ENCODE measurements at regions not wholly inside any gene's neighbourhood (a gene's known extent, or its start where the extent isn't known, plus 50 kb on each side); places are given as distances from the start of the nearest gene placed in this dataset.

DNA sequence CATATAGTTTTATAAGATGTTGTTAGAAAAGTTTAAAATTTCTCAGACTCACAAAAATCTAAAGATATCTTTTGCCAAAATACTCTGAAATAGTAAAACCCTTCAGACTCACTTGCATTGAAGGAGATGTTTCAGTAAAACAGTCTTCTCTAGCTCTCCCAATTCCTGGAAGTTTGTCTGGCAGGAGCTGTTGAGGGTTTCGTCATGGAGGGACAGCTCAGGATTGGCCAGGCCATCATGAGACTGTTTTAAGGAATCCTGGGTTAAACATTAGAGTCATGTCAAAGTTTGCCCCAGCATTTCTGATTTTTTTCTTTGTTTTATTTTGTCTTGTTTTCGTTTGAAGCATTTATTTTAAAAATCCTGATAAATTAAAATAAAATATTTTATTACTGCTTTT, 293.8 kb upstream of the PBX1 start:
- Histone ChIP-seq H3K36me3 (ENCODE audit: insufficient read depth, low read length) (no peaks in the 10 kb centered on the region), H3K9me2 (ENCODE audit: insufficient read depth, low read length) (no peaks in the 10 kb centered on the region), H3K4me1 (ENCODE audit: insufficient read depth, low read length, poor library complexity, severe bottlenecking) (no peaks in the 10 kb centered on the region), H3K27ac (ENCODE audit: low read depth, low read length, poor library complexity, severe bottlenecking) (no peak overlapping the region), H3K4me3 (ENCODE audit: low read depth, low read length, poor library complexity, severe bottlenecking) (no peak overlapping the region), H4K20me1 (ENCODE audit: insufficient read depth, low read length) (no peaks in the 10 kb centered on the region), H3K79me2 (ENCODE audit: insufficient read depth, low read depth, low read length) (no peaks in the 10 kb centered on the region), H3K9me3 (ENCODE audit: low read length) (no peaks in the 10 kb centered on the region), H2AFZ (ENCODE audit: low read length) (no peak overlapping the region), H3K4me2 (ENCODE audit: low read length) (no peak overlapping the region)
- no peak for DNase-seq (ENCODE audit: low spot score)
- no peak for TF ChIP-seq EZH2phosphoT487 (IDR thresholded peaks at IDR 0.05; ENCODE audit: borderline replicate concordance, low read depth, low read length)
- TF ChIP-seq, protein P1, sequence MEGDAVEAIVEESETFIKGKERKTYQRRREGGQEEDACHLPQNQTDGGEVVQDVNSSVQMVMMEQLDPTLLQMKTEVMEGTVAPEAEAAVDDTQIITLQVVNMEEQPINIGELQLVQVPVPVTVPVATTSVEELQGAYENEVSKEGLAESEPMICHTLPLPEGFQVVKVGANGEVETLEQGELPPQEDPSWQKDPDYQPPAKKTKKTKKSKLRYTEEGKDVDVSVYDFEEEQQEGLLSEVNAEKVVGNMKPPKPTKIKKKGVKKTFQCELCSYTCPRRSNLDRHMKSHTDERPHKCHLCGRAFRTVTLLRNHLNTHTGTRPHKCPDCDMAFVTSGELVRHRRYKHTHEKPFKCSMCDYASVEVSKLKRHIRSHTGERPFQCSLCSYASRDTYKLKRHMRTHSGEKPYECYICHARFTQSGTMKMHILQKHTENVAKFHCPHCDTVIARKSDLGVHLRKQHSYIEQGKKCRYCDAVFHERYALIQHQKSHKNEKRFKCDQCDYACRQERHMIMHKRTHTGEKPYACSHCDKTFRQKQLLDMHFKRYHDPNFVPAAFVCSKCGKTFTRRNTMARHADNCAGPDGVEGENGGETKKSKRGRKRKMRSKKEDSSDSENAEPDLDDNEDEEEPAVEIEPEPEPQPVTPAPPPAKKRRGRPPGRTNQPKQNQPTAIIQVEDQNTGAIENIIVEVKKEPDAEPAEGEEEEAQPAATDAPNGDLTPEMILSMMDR (conservative IDR thresholded peaks at IDR 0.05; ENCODE audit: low read length) = no peak
- BruUV-seq (replicated peaks) = no TSS peak
- intact Hi-C loops (cut with micrococcal nuclease; ENCODE audit: unreplicated experiment) = no loop called here
- POLR2A ChIA-PET = no interaction called here
- CTCF ChIA-PET (ENCODE audit: unreplicated experiment) = no interaction called here

DNA sequence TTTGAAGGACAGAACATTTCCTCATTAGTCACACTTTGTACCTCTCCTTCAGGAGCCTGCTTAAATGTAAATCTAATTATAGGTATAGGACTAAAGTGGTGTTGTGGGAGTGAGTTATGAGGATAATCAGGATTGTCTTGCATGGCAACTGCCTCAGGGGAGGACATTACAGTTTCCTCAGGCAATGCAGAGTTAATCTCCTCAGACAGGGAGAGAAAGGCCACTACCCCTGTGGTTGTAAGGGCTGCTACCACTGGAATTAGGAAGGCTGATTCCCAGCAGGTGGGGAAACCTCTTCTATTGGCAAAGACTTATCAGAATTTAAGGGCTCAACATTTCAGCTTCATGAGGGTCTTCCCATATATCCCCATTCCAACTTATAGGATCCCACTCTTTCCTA, 286.8 kb upstream of the PBX1 start:
- TF ChIP-seq, protein P1 (conservative IDR thresholded peaks at IDR 0.05; ENCODE audit: low read length) = no peak
- TF ChIP-seq EZH2phosphoT487 (IDR thresholded peaks at IDR 0.05; ENCODE audit: borderline replicate concordance, low read depth, low read length) = no peak
- no peaks in the 10 kb centered on the region for H4K20me1 ChIP-seq (ENCODE audit: insufficient read depth, low read length)
- H3K27ac ChIP-seq (ENCODE audit: low read depth, low read length, poor library complexity, severe bottlenecking) = no peak overlapping the region
- H2AFZ ChIP-seq (ENCODE audit: low read length) = no peak overlapping the region
- DNase-seq (ENCODE audit: low spot score) = no peak
- no peaks in the 10 kb centered on the region for H3K9me3 ChIP-seq (ENCODE audit: low read length)
- ChIA-PET POLR2A (no interaction called here), CTCF (ENCODE audit: unreplicated experiment) (no interaction called here)
- no TSS peak for BruUV-seq (replicated peaks)
- H3K4me2 ChIP-seq (ENCODE audit: low read length) = no peak overlapping the region
- intact Hi-C loops (cut with micrococcal nuclease; ENCODE audit: unreplicated experiment) = no loop called here
- no peaks in the 10 kb centered on the region for H3K9me2 ChIP-seq (ENCODE audit: insufficient read depth, low read length)
- H3K4me3 ChIP-seq (ENCODE audit: low read depth, low read length, poor library complexity, severe bottlenecking) = no peak overlapping the region
- no peaks in the 10 kb centered on the region for H3K79me2 ChIP-seq (ENCODE audit: insufficient read depth, low read depth, low read length)
- no peaks in the 10 kb centered on the region for H3K36me3 ChIP-seq (ENCODE audit: insufficient read depth, low read length)
- no peaks in the 10 kb centered on the region for H3K4me1 ChIP-seq (ENCODE audit: insufficient read depth, low read length, poor library complexity, severe bottlenecking)

DNA sequence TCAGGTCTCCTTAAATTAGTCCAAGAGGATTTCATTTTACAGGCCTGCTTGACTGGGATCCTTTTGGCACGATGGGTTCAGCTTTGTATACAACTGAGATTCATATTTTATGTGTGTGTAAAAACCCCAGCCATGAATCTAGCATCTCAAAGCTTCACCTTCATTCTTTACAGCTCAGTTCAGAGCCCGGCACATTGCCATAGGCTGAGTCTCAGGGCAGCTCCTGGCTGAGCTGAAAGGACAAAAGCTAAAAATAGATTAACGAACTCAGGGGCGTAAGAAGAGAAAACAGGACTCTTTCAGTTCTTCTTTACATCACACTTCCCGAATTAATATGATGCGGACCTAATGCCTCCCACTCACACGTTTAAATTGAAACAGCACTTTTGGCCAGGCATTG, 262.8 kb upstream of the PBX1 start:
- no peak overlapping the region for H3K4me3 ChIP-seq (ENCODE audit: low read depth, low read length, poor library complexity, severe bottlenecking)
- no peak overlapping the region for H2AFZ ChIP-seq (ENCODE audit: low read length)
- H3K9me3 ChIP-seq (ENCODE audit: low read length) = no peaks in the 10 kb centered on the region
- H4K20me1 ChIP-seq (ENCODE audit: insufficient read depth, low read length) = no peaks in the 10 kb centered on the region
- H3K4me1 ChIP-seq (ENCODE audit: insufficient read depth, low read length, poor library complexity, severe bottlenecking) = no peaks in the 10 kb centered on the region
- no peaks in the 10 kb centered on the region for H3K9me2 ChIP-seq (ENCODE audit: insufficient read depth, low read length)
- no peak overlapping the region for H3K27ac ChIP-seq (ENCODE audit: low read depth, low read length, poor library complexity, severe bottlenecking)
- no peak for TF ChIP-seq EZH2phosphoT487 (IDR thresholded peaks at IDR 0.05; ENCODE audit: borderline replicate concordance, low read depth, low read length)
- TF ChIP-seq, protein P1 (conservative IDR thresholded peaks at IDR 0.05; ENCODE audit: low read length) = no peak
- intact Hi-C loops (cut with micrococcal nuclease; ENCODE audit: unreplicated experiment) = no loop called here
- H3K79me2 ChIP-seq (ENCODE audit: insufficient read depth, low read depth, low read length) = no peaks in the 10 kb centered on the region
- CTCF ChIA-PET (ENCODE audit: unreplicated experiment) = no interaction called here
- no peak overlapping the region for H3K4me2 ChIP-seq (ENCODE audit: low read length)
- POLR2A ChIA-PET = interaction anchor here (0.5 kb wide), 1 partner anchor 273 kb away, joined by 3 read pairs; no protein-coding TSS in a partner anchor
- BruUV-seq (replicated peaks) = no TSS peak
- no peaks in the 10 kb centered on the region for H3K36me3 ChIP-seq (ENCODE audit: insufficient read depth, low read length)
- DNase-seq (ENCODE audit: low spot score) = no peak
